ENCODE measurements at regions not wholly inside any gene's neighbourhood (a gene's known extent, or its start where the extent isn't known, plus 50 kb on each side); places are given as distances from the start of the nearest gene placed in this dataset.

- TF ChIP-seq CTCF (IDR thresholded peaks at IDR 0.05) (no peak), POLR2AphosphoS5 (IDR thresholded peaks at IDR 0.05) (no peak)
Measured at GRCh38 chr13:102933523-102933922, 87.7 kb downstream of the ERCC5 start.
